Pancreas (tissue), 10 donors: ENCODE measurements at regions not wholly inside any gene's neighbourhood (a gene's known extent, or its start where the extent isn't known, plus 50 kb on each side); places are given as distances from the start of the nearest gene placed in this dataset.

Source experiments
- ATAC-seq, 4 donors: fragments of 200-7000 bp; cut with Tn5 transposase; one replicate each; pipeline versions ENCODE4 v1.8.0 to v1.9.1; 2020; ENCODE audit warnings: mild to moderate bottlenecking in 4 of 4, moderate library complexity in 4 of 4
- DNase-seq, 6 donors: peaks; one replicate each; pipeline ENCODE4 v3.0.0-alpha.2; 2020
- FAIRE-seq: peaks from 2 replicates; lab custom pipeline; 2012; peaks lifted over from hg19 to GRCh38; lab: Jason Lieb, UNC
- H3K27ac ChIP-seq, 4 donors: fragments of 200-600 bp; sonication (generic); 1 replicate in 3 of 4; 2 replicates in 1 of 4; pipeline versions ENCODE4 v1.5.0 to v1.8.0; 2020
- H3K27me3 ChIP-seq, 4 donors: fragments of 200-600 bp; one replicate each; pipeline ENCODE4 v1.8.0; 2021
- H3K36me3 ChIP-seq, 3 donors: fragments of 200-600 bp; sonication (generic) in 1 of 3; one replicate each; pipeline versions ENCODE4 v1.5.0 to v1.8.0; 2020 to 2021
- H3K4me1 ChIP-seq, 3 donors: fragments of 200-600 bp; one replicate each; pipeline ENCODE4 v1.8.0; 2021
- H3K4me3 ChIP-seq, 4 donors: fragments of 200-600 bp; sonication (generic) in 2 of 4; one replicate each; pipeline versions ENCODE4 v1.5.0 to v1.8.0; 2020 to 2021
- H3K9me3 ChIP-seq, 4 donors: fragments of 200-600 bp; one replicate each; pipeline ENCODE4 v1.8.0; 2021
- CTCF ChIP-seq, 4 donors: fragments of 200-600 bp; sonication (generic) in 3 of 4; IDR thresholded peaks; one replicate each; pipeline versions ENCODE4 v1.5.0 to v1.8.0; 2021; ENCODE audit warnings: antibody characterized with exemption in 4 of 4
- WGBS, 2 donors: extraction: QIAGEN DNeasy Blood & Tissue Kit; methylation state at CpG; one replicate each; pipeline ENCODE4 v1.1.7; 2013; 5-methylcytosine and 5-hydroxymethylcytosine counted together
- intact Hi-C, 3 donors: fragments of 100-400 bp; cut with DNase I; formaldehyde crosslinking; loops; one replicate each; pipeline versions ENCODE4 v1.11.1 to v1.14.2; 2022
- donor health status: healthy with polysubstance abuse.
- donor health status: DM: no; HTN: no; CAD: no; lungs with moderate emphysema.
- donor health status: DM: no; HTN: no; CAD: no.
- donor health status: control.
- donor health status: control.
- donor health status: Bipolar disorder and iron deficiency.
- donor health status: DM: yes; HTN: yes; CAD: no.
- donor health status: DM: no; HTN: no; CAD: no.
- donor health status: DM: no; HTN: no; CAD: no.
- donor health status: DM: yes; HTN: yes; CAD: no.

GRCh38 chr5:39584927-39585326, 160.1 kb upstream of the DAB2 start:
- WGBS, 2 donors = 55 to 60% methylated on average over 2 of the region's 2 CpGs
- FAIRE-seq (no peak), DNase-seq (no peak), ATAC-seq (no peak)
- Histone ChIP-seq H3K9me3 (no peaks in the 10 kb centered on the region), H3K27me3 (no peaks in the 10 kb centered on the region), H3K4me3 (no peak overlapping the region), H3K27ac (no peak overlapping the region), H3K36me3 (no peaks in the 10 kb centered on the region), H3K4me1 (no peaks in the 10 kb centered on the region)
- no peak for TF ChIP-seq CTCF (IDR thresholded peaks at IDR 0.05)
- intact Hi-C loops = no loop called here

GRCh38 chr5:39580702-39581453, 156.1 kb upstream of the DAB2 start:
- Histone ChIP-seq H3K27ac (no peak overlapping the region), H3K9me3 (no peaks in the 10 kb centered on the region), H3K27me3 (no peaks in the 10 kb centered on the region), H3K36me3 (no peaks in the 10 kb centered on the region), H3K4me1 (no peaks in the 10 kb centered on the region), H3K4me3 (no peak overlapping the region)
- DNase-seq = no peak
- TF ChIP-seq CTCF (IDR thresholded peaks at IDR 0.05) = no peak
- intact Hi-C loops = no loop called here
- WGBS, 2 donors = 6 to 7% methylated on average over 1 of the region's 1 CpG
- ATAC-seq = peak in 1 of 4 donors; percentile 23
- no peak for FAIRE-seq

GRCh38 chr5:39579750-39580149, 155.0 kb upstream of the DAB2 start:
- WGBS, 2 donors = 40 to 51% methylated on average over 3 of the region's 3 CpGs
- DNase-seq = no peak
- no peak overlapping the region for H3K27ac ChIP-seq
- ATAC-seq = no peak
- TF ChIP-seq CTCF (IDR thresholded peaks at IDR 0.05) = no peak
- no peaks in the 10 kb centered on the region for H3K9me3 ChIP-seq
- H3K4me3 ChIP-seq = no peak overlapping the region
- FAIRE-seq = no peak
- intact Hi-C loops = no loop called here
- no peaks in the 10 kb centered on the region for H3K27me3 ChIP-seq
- H3K4me1 ChIP-seq = no peaks in the 10 kb centered on the region
- no peaks in the 10 kb centered on the region for H3K36me3 ChIP-seq

- DNase-seq = no peak
- ATAC-seq = peak in 1 of 4 donors; percentile 49
- peak; percentile 98 for FAIRE-seq
Measured at GRCh38 chr5:39578887-39579497, 154.2 kb upstream of the DAB2 start.

More at GRCh38 chr5:39578887-39579497, 154.2 kb upstream of the DAB2 start:
- H3K27me3 ChIP-seq = no peaks in the 10 kb centered on the region
- no peak overlapping the region for H3K4me3 ChIP-seq
- peak in 3 of 4 donors; percentile 18 to 60 (median 59) for TF ChIP-seq CTCF (IDR thresholded peaks at IDR 0.05)
- intact Hi-C loops = no loop called here
- WGBS, 2 donors = 66 to 74% methylated on average over 2 of the region's 2 CpGs
- H3K27ac ChIP-seq = no peak overlapping the region
- no peaks in the 10 kb centered on the region for H3K36me3 ChIP-seq
- no peaks in the 10 kb centered on the region for H3K4me1 ChIP-seq
- H3K9me3 ChIP-seq = no peaks in the 10 kb centered on the region
